Activated CD8-positive, alpha-beta T cell treated with anti-CD3 and anti-CD28 coated beads for 36 hours (primary cell): ENCODE measurements at regions not wholly inside any gene's neighbourhood (a gene's known extent, or its start where the extent isn't known, plus 50 kb on each side); places are given as distances from the start of the nearest gene placed in this dataset.

Experiments
- ATAC-seq: fragments of 200-7000 bp; cut with Tn5 transposase; one replicate; pipeline ENCODE4 v1.10.0; 2021; ENCODE audit warnings: mild to moderate bottlenecking, moderate library complexity
- CTCF ChIA-PET: fragments of 350-600 bp; sonication (Branson Sonifier 250); formaldehyde crosslinking; loops from one replicate; lab custom pipeline; 2021; ENCODE audit warnings: antibody characterized with exemption; lab: Charles Lee
- POLR2A ChIA-PET: fragments of 350-600 bp; sonication (Branson Sonifier 250); formaldehyde crosslinking; loops from one replicate; lab custom pipeline; 2021; ENCODE audit warnings: antibody characterized with exemption; lab: Charles Lee
- DNase-seq: peaks from one replicate; pipeline ENCODE4 v3.0.0-alpha.2; 2020
- H3K27ac Mint-ChIP-seq: one replicate; pipeline ENCODE4 v1.8.0; 2021; ENCODE audit warnings: mild to moderate bottlenecking, mixed read lengths
- H3K27me3 Mint-ChIP-seq: one replicate; pipeline ENCODE4 v1.8.0; 2021; ENCODE audit warnings: mixed read lengths
- H3K36me3 Mint-ChIP-seq: one replicate; pipeline ENCODE4 v1.8.0; 2021; ENCODE audit warnings: low read depth, mixed read lengths
- H3K4me1 Mint-ChIP-seq: one replicate; pipeline ENCODE4 v1.8.0; 2021; ENCODE audit warnings: low read depth, mixed read lengths
- H3K4me3 Mint-ChIP-seq: one replicate; pipeline ENCODE4 v1.8.0; 2021; ENCODE audit warnings: mild to moderate bottlenecking, moderate library complexity, mixed read lengths
- H3K9me3 Mint-ChIP-seq: one replicate; pipeline ENCODE4 v1.8.0; 2021; ENCODE audit warnings: mixed read lengths
- intact Hi-C: fragments of 100-400 bp; cut with micrococcal nuclease; formaldehyde crosslinking; loops from one replicate; pipeline ENCODE4 v1.10.0; 2022
- TF ChIP-seq, protein P1 (sequence below): fragments of 200-600 bp; IDR thresholded peaks from one replicate; pipeline ENCODE4 v1.8.0; 2022; ENCODE audit warnings: antibody characterized with exemption, mild to moderate bottlenecking

DNA sequence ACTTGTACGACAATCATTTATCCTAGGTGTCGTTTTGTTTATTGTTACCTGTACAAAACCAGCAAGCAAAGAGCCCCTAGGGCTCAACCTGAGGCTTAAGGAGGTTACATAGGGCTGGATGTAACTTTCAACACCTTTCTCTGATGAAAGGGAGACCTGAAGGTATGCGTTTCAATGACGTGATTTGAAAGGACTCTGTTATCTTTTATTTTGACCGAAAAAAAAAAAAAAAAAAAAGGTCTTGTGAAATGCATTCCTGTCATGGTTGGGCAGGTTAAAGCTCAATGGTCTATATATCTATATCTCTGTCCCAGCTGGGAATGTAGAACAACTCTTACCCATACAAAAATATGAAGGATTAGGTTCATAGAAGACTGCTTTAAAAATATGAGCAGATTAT lies 78.7 kb upstream of the SASH1 start:
- Mint-ChIP-seq H3K4me1 (no peaks in the 10 kb centered on the region), H3K36me3 (no peaks in the 10 kb centered on the region), H3K27me3 (peaks cover 10% of the 10 kb centered on the region), H3K9me3 (no peaks in the 10 kb centered on the region), H3K4me3 (no peak overlapping the region), H3K27ac (no peak overlapping the region)
- ChIA-PET POLR2A (no interaction called here), CTCF (no interaction called here)
- no peak for DNase-seq
- ATAC-seq = no peak
- intact Hi-C loops = no loop called here
- TF ChIP-seq, protein P1, sequence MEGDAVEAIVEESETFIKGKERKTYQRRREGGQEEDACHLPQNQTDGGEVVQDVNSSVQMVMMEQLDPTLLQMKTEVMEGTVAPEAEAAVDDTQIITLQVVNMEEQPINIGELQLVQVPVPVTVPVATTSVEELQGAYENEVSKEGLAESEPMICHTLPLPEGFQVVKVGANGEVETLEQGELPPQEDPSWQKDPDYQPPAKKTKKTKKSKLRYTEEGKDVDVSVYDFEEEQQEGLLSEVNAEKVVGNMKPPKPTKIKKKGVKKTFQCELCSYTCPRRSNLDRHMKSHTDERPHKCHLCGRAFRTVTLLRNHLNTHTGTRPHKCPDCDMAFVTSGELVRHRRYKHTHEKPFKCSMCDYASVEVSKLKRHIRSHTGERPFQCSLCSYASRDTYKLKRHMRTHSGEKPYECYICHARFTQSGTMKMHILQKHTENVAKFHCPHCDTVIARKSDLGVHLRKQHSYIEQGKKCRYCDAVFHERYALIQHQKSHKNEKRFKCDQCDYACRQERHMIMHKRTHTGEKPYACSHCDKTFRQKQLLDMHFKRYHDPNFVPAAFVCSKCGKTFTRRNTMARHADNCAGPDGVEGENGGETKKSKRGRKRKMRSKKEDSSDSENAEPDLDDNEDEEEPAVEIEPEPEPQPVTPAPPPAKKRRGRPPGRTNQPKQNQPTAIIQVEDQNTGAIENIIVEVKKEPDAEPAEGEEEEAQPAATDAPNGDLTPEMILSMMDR = no peak

DNA sequence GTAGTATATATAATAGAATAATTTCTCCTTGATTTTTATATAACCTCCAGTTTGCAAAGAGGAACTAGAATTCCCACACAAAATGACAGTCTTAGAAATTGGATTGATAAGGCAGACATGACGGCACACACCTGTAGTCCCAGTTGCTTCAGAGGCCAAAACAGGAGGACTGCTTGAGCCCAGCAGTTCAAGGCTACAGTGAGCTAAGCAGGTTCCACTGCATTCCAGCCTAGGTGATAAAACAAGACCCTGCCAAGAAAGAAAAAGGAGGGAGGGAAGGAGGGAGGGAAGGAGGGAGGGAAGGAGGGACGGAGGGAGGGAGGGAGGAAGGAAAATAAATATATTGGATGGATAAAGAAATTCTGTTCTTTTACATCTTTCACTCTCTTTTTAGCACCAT lies 77.6 kb upstream of the SASH1 start:
- peaks cover 10% of the 10 kb centered on the region for H3K27me3 Mint-ChIP-seq
- no peak overlapping the region for H3K27ac Mint-ChIP-seq
- H3K4me1 Mint-ChIP-seq = no peaks in the 10 kb centered on the region
- TF ChIP-seq, protein P1 = no peak
- no peak overlapping the region for H3K4me3 Mint-ChIP-seq
- POLR2A ChIA-PET = no interaction called here
- no peaks in the 10 kb centered on the region for H3K9me3 Mint-ChIP-seq
- DNase-seq (no peak), ATAC-seq (no peak)
- CTCF ChIA-PET = interaction anchor here (1.0 kb wide), 1 partner anchor 85 kb away, joined by 4 read pairs; no protein-coding TSS in a partner anchor
- intact Hi-C loops = no loop called here
- H3K36me3 Mint-ChIP-seq = no peaks in the 10 kb centered on the region

DNA sequence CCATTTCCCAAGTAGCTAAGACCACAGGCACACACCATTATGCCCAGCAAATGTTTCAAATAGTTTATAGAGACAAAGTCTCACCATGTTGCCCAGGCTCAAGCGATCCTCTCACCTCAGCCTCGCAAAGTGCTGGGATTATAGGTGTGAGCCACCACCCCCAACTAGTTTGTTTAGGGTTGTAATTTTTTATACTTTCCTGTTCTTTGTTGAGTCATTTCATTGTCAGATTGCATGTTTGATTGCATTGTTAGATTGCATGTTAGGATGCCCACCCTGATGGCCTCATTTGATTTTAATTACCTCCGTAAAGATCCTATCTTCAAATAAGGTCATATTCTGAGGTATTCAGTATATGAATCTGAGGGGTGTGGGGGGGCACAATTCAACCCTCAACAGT lies 73.3 kb upstream of the SASH1 start:
- ATAC-seq (no peak), DNase-seq (no peak)
- POLR2A ChIA-PET = no interaction called here
- Mint-ChIP-seq H3K27ac (no peak overlapping the region), H3K27me3 (peaks cover 9% of the 10 kb centered on the region), H3K36me3 (no peaks in the 10 kb centered on the region), H3K4me3 (no peak overlapping the region), H3K9me3 (no peaks in the 10 kb centered on the region), H3K4me1 (no peaks in the 10 kb centered on the region)
- TF ChIP-seq, protein P1 = no peak
- intact Hi-C loops = no loop called here
- CTCF ChIA-PET = no interaction called here

DNA sequence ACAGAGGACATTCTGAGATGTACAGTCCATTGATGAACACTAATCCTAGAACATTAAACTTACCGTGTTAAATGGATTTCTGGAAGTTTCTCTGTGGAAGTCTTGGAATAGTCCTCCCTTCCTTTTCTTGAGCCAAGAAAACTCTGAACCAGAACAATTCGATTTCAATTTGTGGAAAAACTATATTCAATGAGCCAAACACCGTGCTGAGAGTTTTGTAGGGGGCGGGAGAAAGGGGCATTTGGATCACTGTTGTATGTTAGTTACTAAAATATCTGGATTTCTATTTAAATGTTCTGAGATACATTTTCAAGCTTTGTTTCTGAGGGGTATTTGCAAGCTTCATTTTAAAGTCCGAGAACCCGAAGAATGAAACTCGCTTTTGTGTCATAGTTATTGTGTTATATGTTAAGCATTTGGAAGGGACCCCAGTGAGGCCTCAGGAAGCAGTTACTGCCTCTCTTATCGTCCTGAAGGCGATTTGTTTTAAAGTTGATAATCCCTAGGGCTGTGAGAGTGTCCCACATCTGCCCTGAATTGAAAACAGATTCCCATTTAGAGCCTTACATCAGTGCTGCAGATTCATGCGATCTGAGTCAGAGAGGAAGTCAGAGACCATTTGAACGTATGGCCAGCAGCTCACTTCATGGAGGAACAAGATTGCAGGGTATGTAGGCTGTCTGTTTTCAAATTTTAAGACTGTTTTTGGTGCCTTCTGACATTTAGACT lies 70.8 kb upstream of the SASH1 start:
- intact Hi-C loops = no loop called here
- Mint-ChIP-seq H3K4me3 (no peak overlapping the region), H3K27me3 (peaks cover 10% of the 10 kb centered on the region), H3K27ac (no peak overlapping the region), H3K9me3 (no peaks in the 10 kb centered on the region), H3K4me1 (no peaks in the 10 kb centered on the region), H3K36me3 (no peaks in the 10 kb centered on the region)
- TF ChIP-seq, protein P1 = no peak
- ATAC-seq (no peak), DNase-seq (no peak)
- POLR2A ChIA-PET = no interaction called here
- CTCF ChIA-PET = no interaction called here

DNA sequence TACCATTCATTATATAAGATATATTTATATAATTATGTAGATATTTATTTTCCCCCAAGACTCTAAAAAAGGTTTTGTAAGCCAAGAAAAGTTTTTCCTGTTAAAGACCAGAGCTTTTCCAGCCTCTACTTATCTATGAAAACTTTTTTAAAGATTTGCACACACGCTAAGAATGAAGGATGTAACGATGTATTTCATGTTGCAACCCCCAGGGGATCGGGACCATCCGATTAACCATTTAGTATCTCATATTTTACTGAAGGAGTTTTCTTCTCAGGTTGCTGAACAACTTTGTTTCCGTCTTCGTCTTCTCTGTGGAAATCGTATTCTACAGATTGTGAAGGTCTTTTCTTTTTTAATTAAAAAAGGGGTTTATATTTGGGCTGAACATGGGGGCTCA lies 70.0 kb upstream of the SASH1 start:
- no peak overlapping the region for H3K4me3 Mint-ChIP-seq
- TF ChIP-seq, protein P1 = no peak
- no peak for ATAC-seq
- POLR2A ChIA-PET = no interaction called here
- CTCF ChIA-PET = no interaction called here
- H3K27ac Mint-ChIP-seq = no peak overlapping the region
- DNase-seq = no peak
- no peaks in the 10 kb centered on the region for H3K9me3 Mint-ChIP-seq
- intact Hi-C loops = no loop called here
- H3K4me1 Mint-ChIP-seq = no peaks in the 10 kb centered on the region
- peaks cover 10% of the 10 kb centered on the region for H3K27me3 Mint-ChIP-seq
- no peaks in the 10 kb centered on the region for H3K36me3 Mint-ChIP-seq
